Ishikawa (cell line): ENCODE measurements at regions not wholly inside any gene's neighbourhood (a gene's known extent, or its start where the extent isn't known, plus 50 kb on each side); places are given as distances from the start of the nearest gene placed in this dataset.

ENCODE experiments used
- MAX ChIP-seq: IDR thresholded peaks from 2 replicates; pipeline ENCODE4 v1.6.1; 2012
- REST ChIP-seq: IDR thresholded peaks from 2 replicates; pipeline ENCODE4 v1.6.1; 2012; ENCODE audit warnings: low read depth, mild to moderate bottlenecking
- TCF12 ChIP-seq: IDR thresholded peaks from 2 replicates; pipeline ENCODE4 v1.6.1; 2012; ENCODE audit warnings: low read depth
- YY1 ChIP-seq: IDR thresholded peaks from 2 replicates; pipeline ENCODE4 v1.6.1; 2012; ENCODE audit warnings: low read depth

- no peak for TF ChIP-seq TCF12
- TF ChIP-seq YY1 = no peak
- TF ChIP-seq REST = no peak
- no peak for TF ChIP-seq MAX
Measured at GRCh38 chr2:16115881-16116830, 175.8 kb downstream of the MYCN start.
